MCF 10A (cell line): ENCODE measurements at regions not wholly inside any gene's neighbourhood (a gene's known extent, or its start where the extent isn't known, plus 50 kb on each side); places are given as distances from the start of the nearest gene placed in this dataset.

Source experiments
- BruUV-seq: library from RNA; stranded (reverse); fragments of 400-500 nt; replicated peaks from 2 replicates; lab custom pipeline; 2021; lab: Mats Ljungman, UMichigan
- CTCF ChIA-PET: fragments of 300-600 bp; sonication (Branson Sonifier 250); formaldehyde crosslinking; extraction: SDS; loops from one replicate; lab custom pipeline; 2021; ENCODE audit warnings: antibody characterized with exemption, inconsistent platforms; lab: Yijun Ruan, JAX
- POLR2A ChIA-PET: fragments of 300-600, 350-650 bp; sonication (Branson Sonifier 250); formaldehyde crosslinking; extraction: SDS; loops from one replicate; lab custom pipeline; 2020; ENCODE audit warnings: antibody characterized with exemption, inconsistent platforms; lab: Yijun Ruan, JAX
- DNase-seq: peaks from one replicate; pipeline ENCODE4 v3.0.0-alpha.2; 2018; ENCODE audit not compliant: unreplicated experiment
- H3K27ac Mint-ChIP-seq: one replicate; pipeline ENCODE4 v1.8.0; 2022; ENCODE audit warnings: mild to moderate bottlenecking, low read depth, mixed read lengths; ENCODE audit not compliant: unreplicated experiment
- H3K27me3 Mint-ChIP-seq: one replicate; pipeline ENCODE4 v1.8.0; 2022; ENCODE audit warnings: mixed read lengths; ENCODE audit not compliant: insufficient read depth, unreplicated experiment
- H3K36me3 Mint-ChIP-seq: one replicate; pipeline ENCODE4 v1.8.0; 2022; ENCODE audit warnings: mild to moderate bottlenecking, moderate library complexity, mixed read lengths; ENCODE audit not compliant: insufficient read depth, unreplicated experiment
- H3K4me1 Mint-ChIP-seq: one replicate; pipeline ENCODE4 v1.8.0; 2022; ENCODE audit warnings: mixed read lengths; ENCODE audit not compliant: insufficient read depth, unreplicated experiment
- H3K4me3 Mint-ChIP-seq: one replicate; pipeline ENCODE4 v1.8.0; 2022; ENCODE audit warnings: mild to moderate bottlenecking, moderate library complexity, mixed read lengths; ENCODE audit not compliant: unreplicated experiment
- H3K9me3 Mint-ChIP-seq: one replicate; pipeline ENCODE4 v1.8.0; 2022; ENCODE audit warnings: mixed read lengths; ENCODE audit not compliant: unreplicated experiment
- intact Hi-C: fragments of 100-400 bp; cut with micrococcal nuclease; formaldehyde crosslinking; loops from 2 replicates; pipeline ENCODE4 v1.14.1; 2022
- TF ChIP-seq, protein P1 (sequence below): fragments of 200-600 bp; IDR thresholded peaks from one replicate; pipeline ENCODE4 v1.8.0; 2022; ENCODE audit warnings: antibody characterized with exemption, mild to moderate bottlenecking; ENCODE audit not compliant: unreplicated experiment

DNA sequence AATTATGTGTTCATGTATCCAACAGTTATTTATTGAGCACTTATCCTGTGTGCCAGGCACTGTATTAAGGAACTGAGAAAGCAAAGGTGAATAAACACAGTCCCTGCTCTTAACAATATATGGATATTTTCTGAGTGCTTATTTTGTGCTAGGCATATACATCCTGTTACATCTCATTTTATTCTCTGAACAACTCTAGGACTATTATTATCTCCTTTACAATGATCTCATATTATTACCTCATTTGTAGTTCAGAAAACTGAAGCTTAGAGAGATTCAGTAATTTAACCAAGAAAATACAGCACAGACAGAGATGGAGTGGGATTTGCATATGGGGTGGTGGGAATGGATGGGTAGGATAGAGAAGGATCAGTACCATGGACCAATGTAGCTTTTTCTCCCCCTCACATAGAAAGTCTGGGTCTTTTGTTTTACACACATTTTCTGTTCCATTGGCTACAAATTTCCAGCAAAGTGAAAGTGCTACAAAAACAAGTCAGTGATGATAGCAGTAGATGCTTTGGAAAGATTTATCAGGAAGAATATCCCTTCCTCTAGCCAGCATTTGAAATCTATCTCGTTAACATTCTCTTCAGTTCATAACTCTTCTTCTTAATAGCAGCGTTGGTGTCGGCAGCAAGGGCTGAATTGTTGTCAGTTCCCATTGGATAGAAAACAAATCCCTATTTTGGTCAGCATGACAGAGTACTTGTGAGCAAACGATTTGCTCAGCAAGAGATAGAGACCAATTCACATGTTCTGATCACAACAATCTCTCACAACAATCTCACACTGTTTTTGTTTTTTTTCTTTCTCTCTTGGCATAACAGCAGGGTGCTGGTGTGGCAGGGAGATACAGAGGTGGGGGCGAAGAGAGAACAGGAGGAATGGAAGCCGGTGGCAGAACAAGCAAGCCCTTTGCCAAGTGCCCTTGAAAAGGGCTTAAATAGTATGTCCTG, 102.2 kb upstream of the KCTD1 start:
- no peak for DNase-seq
- no peaks in the 10 kb centered on the region for H3K36me3 Mint-ChIP-seq
- H3K9me3 Mint-ChIP-seq, result no peaks in the 10 kb centered on the region
- TF ChIP-seq, protein P1, sequence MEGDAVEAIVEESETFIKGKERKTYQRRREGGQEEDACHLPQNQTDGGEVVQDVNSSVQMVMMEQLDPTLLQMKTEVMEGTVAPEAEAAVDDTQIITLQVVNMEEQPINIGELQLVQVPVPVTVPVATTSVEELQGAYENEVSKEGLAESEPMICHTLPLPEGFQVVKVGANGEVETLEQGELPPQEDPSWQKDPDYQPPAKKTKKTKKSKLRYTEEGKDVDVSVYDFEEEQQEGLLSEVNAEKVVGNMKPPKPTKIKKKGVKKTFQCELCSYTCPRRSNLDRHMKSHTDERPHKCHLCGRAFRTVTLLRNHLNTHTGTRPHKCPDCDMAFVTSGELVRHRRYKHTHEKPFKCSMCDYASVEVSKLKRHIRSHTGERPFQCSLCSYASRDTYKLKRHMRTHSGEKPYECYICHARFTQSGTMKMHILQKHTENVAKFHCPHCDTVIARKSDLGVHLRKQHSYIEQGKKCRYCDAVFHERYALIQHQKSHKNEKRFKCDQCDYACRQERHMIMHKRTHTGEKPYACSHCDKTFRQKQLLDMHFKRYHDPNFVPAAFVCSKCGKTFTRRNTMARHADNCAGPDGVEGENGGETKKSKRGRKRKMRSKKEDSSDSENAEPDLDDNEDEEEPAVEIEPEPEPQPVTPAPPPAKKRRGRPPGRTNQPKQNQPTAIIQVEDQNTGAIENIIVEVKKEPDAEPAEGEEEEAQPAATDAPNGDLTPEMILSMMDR, result no peak
- no peak overlapping the region for H3K27ac Mint-ChIP-seq
- peaks cover 5% of the 10 kb centered on the region for H3K4me1 Mint-ChIP-seq
- no TSS peak for BruUV-seq
- ChIA-PET POLR2A (interaction anchor here (0.7 kb wide), 1 partner anchor 102 kb away, joined by 3 read pairs; no protein-coding TSS in a partner anchor), CTCF (interaction anchor here (0.6 to 6.4 kb wide), 9 partner anchors 11 to 345 kb away, joined by 3 to 54 read pairs (median 3); no protein-coding TSS in a partner anchor)
- peaks cover 15% of the 10 kb centered on the region for H3K27me3 Mint-ChIP-seq
- intact Hi-C loops, result loop anchor here (10.0 kb wide), 1 partner anchor 314 kb away; no protein-coding TSS in a partner anchor
- H3K4me3 Mint-ChIP-seq, result no peak overlapping the region

DNA sequence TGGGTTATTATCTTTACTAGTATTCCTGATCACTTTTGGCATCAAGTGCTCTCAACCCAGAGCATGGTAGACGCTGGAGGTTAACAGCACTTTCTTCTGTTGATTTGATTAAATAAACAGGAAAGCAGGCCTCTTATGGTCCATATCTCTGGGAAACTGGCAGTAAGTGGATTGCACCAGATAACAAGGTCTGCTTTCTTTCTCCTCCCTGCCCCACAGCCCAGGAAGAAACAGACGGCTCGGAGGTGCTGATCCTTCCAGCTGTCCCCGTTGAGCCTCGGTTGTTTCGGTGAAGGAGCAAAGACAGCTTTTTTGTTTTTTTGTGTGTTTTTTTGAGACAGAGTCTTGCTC, 100.8 kb upstream of the KCTD1 start:
- TF ChIP-seq, protein P1, result no peak
- no TSS peak for BruUV-seq
- Mint-ChIP-seq H3K27me3 (peaks cover 15% of the 10 kb centered on the region), H3K36me3 (no peaks in the 10 kb centered on the region), H3K27ac (no peak overlapping the region), H3K9me3 (no peaks in the 10 kb centered on the region), H3K4me3 (no peak overlapping the region), H3K4me1 (no peaks in the 10 kb centered on the region)
- intact Hi-C loops, result loop anchor here (1.0 kb wide), 5 partner anchors 28 to 342 kb away; no protein-coding TSS in a partner anchor
- CTCF ChIA-PET, result interaction anchor here (0.6 to 6.4 kb wide), 23 partner anchors 9 to 965 kb away, joined by 3 to 54 read pairs (median 3); no protein-coding TSS in a partner anchor
- POLR2A ChIA-PET, result no interaction called here
- DNase-seq, result no peak

DNA sequence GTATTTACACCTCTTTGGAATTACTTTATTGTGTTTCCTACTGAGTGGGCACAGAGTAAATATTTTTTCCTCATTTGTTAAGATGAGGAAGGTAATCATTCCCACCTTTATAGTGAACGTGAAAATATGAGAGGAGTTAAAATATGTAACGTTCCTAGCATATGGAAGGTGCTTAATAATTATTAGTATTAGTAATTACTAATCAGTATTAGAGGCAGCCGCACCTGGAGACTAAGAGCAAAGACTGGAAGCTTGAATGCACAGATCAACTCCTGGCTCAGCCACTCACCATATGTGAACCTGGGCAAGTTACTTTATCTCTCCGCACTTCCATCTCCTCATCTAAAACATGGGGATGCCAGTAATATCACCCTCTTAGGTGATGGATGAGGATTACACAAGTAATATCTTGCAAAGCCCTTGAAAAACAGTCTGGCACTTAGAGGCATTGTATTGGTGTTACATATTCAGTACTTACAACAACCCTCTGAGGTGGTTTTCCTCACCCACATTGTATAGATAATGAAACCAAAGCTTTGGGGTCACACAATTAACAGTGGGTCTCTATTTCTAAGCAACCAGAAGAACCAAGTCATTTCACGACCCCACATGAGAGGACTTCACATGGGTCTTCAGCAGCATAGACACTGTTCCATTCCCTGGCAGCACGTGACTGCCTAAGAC, 100.3 kb upstream of the KCTD1 start:
- Mint-ChIP-seq H3K4me1 (no peaks in the 10 kb centered on the region), H3K4me3 (no peak overlapping the region), H3K27ac (no peak overlapping the region), H3K27me3 (peaks cover 15% of the 10 kb centered on the region), H3K9me3 (no peaks in the 10 kb centered on the region), H3K36me3 (no peaks in the 10 kb centered on the region)
- CTCF ChIA-PET, result interaction anchor here (0.6 to 6.4 kb wide), 18 partner anchors 8 to 342 kb away, joined by 3 to 54 read pairs (median 4); no protein-coding TSS in a partner anchor
- TF ChIP-seq, protein P1, result no peak
- no peak for DNase-seq
- intact Hi-C loops, result loop anchor here (1.0 kb wide), 5 partner anchors 27 to 341 kb away; no protein-coding TSS in a partner anchor
- no TSS peak for BruUV-seq
- POLR2A ChIA-PET, result no interaction called here
